ENCODE measurements at regions not wholly inside any gene's neighbourhood (a gene's known extent, or its start where the extent isn't known, plus 50 kb on each side); places are given as distances from the start of the nearest gene placed in this dataset.

DNA sequence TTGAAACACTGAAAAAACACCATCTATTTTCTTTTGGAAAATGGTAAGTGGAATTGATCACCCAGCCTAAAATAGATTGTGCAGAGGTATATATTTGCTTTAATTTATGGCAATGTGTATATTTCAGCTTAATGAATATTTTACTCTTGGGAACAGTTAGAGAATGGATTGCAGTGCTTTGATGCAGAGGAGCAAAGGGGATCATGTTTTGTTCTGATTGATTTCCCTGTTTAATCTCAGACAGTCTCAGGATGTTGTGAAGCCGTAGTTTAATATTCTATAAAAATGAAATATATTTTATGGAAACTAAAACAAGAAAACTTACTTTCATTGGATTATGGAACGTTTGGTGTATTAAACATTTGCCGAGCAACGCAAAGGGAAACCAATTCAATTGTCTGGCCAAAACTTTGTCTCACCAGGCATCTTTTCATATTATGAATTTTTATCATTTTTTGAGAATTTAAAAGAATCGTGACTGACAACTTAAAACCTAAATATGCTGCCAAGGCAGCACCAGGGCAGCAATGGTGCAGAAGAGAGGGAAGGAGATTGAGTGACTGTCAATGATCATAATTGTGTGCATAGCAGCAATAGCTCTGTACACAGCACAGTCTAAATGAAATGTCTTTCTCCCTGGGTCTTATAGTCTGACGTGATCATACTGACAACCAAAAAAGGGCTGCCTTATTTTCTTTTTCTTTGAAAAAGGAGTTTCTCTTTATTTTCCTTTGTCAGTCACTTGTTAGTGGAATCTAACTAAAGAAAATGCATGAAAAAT, 105.5 kb upstream of the EPHA7 start:
- no peak overlapping the region for H3K4me3 ChIP-seq (ENCODE audit: low read depth, low read length)
- H3K27ac ChIP-seq = no peak overlapping the region
- H3K27me3 ChIP-seq (ENCODE audit: control insufficient read depth, insufficient read depth, low read length) = no peaks in the 10 kb centered on the region
- H3K36me3 ChIP-seq (ENCODE audit: control insufficient read depth, insufficient read depth, low read length) = no peaks in the 10 kb centered on the region
- H3K4me2 ChIP-seq (ENCODE audit: low read length) = no peak overlapping the region
- no peak overlapping the region for H3K9ac ChIP-seq
- TF ChIP-seq, protein P1, sequence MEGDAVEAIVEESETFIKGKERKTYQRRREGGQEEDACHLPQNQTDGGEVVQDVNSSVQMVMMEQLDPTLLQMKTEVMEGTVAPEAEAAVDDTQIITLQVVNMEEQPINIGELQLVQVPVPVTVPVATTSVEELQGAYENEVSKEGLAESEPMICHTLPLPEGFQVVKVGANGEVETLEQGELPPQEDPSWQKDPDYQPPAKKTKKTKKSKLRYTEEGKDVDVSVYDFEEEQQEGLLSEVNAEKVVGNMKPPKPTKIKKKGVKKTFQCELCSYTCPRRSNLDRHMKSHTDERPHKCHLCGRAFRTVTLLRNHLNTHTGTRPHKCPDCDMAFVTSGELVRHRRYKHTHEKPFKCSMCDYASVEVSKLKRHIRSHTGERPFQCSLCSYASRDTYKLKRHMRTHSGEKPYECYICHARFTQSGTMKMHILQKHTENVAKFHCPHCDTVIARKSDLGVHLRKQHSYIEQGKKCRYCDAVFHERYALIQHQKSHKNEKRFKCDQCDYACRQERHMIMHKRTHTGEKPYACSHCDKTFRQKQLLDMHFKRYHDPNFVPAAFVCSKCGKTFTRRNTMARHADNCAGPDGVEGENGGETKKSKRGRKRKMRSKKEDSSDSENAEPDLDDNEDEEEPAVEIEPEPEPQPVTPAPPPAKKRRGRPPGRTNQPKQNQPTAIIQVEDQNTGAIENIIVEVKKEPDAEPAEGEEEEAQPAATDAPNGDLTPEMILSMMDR (IDR thresholded peaks at IDR 0.05) = no peak
- peaks cover 4% of the 10 kb centered on the region for H3K4me1 ChIP-seq
- H3K79me2 ChIP-seq = no peaks in the 10 kb centered on the region
- H2AFZ ChIP-seq = no peak overlapping the region
- no peaks in the 10 kb centered on the region for H3K9me3 ChIP-seq (ENCODE audit: control insufficient read depth, low read length)

- TF ChIP-seq, protein P1 (IDR thresholded peaks at IDR 0.05) = no peak
- no peaks in the 10 kb centered on the region for H3K79me2 ChIP-seq
- no peak overlapping the region for H2AFZ ChIP-seq
- H3K4me3 ChIP-seq (ENCODE audit: low read depth, low read length) = no peak overlapping the region
- H3K4me1 ChIP-seq = no peaks in the 10 kb centered on the region
- H3K27ac ChIP-seq = no peak overlapping the region
- no peaks in the 10 kb centered on the region for H3K36me3 ChIP-seq (ENCODE audit: control insufficient read depth, insufficient read depth, low read length)
- H3K9ac ChIP-seq = no peak overlapping the region
- no peaks in the 10 kb centered on the region for H3K9me3 ChIP-seq (ENCODE audit: control insufficient read depth, low read length)
- no peaks in the 10 kb centered on the region for H3K27me3 ChIP-seq (ENCODE audit: control insufficient read depth, insufficient read depth, low read length)
- no peak overlapping the region for H3K4me2 ChIP-seq (ENCODE audit: low read length)
Observed at GRCh38 chr6:93523365-93523764, 104.0 kb upstream of the EPHA7 start.

- H3K4me1 ChIP-seq = peaks cover 4% of the 10 kb centered on the region
- H3K9ac ChIP-seq = no peak overlapping the region
- H3K36me3 ChIP-seq (ENCODE audit: control insufficient read depth, insufficient read depth, low read length) = no peaks in the 10 kb centered on the region
- TF ChIP-seq, protein P1 (IDR thresholded peaks at IDR 0.05) = no peak
- no peak overlapping the region for H3K4me2 ChIP-seq (ENCODE audit: low read length)
- H3K27ac ChIP-seq = peak overlapping the region; percentile 27
- H3K9me3 ChIP-seq (ENCODE audit: control insufficient read depth, low read length) = no peaks in the 10 kb centered on the region
- H3K4me3 ChIP-seq (ENCODE audit: low read depth, low read length) = no peak overlapping the region
- H3K27me3 ChIP-seq (ENCODE audit: control insufficient read depth, insufficient read depth, low read length) = no peaks in the 10 kb centered on the region
- peak overlapping the region; percentile 72 for H2AFZ ChIP-seq
- H3K79me2 ChIP-seq = no peaks in the 10 kb centered on the region
Observed at GRCh38 chr6:93516441-93516840, 97.1 kb upstream of the EPHA7 start.

- H3K27me3 ChIP-seq (ENCODE audit: control insufficient read depth, insufficient read depth, low read length) = no peaks in the 10 kb centered on the region
- no peak overlapping the region for H3K4me2 ChIP-seq (ENCODE audit: low read length)
- no peak overlapping the region for H3K4me3 ChIP-seq (ENCODE audit: low read depth, low read length)
- no peaks in the 10 kb centered on the region for H3K79me2 ChIP-seq
- no peaks in the 10 kb centered on the region for H3K9me3 ChIP-seq (ENCODE audit: control insufficient read depth, low read length)
- H3K4me1 ChIP-seq = peaks cover 4% of the 10 kb centered on the region
- peak overlapping the region; percentile 72 for H2AFZ ChIP-seq
- H3K36me3 ChIP-seq (ENCODE audit: control insufficient read depth, insufficient read depth, low read length) = no peaks in the 10 kb centered on the region
- peak overlapping the region; percentile 27 for H3K27ac ChIP-seq
- no peak overlapping the region for H3K9ac ChIP-seq
- TF ChIP-seq, protein P1 (IDR thresholded peaks at IDR 0.05) = no peak
Observed at GRCh38 chr6:93515736-93516135, 96.4 kb upstream of the EPHA7 start.

DNA sequence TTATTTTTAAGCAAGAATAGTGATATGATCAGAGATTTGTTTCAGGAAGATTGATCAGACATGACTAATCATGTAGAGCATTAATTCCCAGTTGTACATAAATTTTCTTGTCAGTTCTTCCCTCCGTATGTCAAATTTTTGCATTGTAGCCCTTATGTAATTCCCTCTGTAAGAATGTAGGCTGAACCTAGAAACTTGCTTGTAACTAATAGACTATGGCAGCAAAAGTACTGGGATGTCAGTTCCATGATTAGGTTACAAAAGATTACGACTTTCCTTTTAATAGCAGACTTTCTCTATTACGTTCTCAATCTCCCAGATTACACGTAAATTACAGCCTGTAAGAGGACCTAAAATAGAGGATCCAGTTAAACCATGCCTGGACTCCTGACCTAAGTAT, 79.4 kb upstream of the EPHA7 start:
- H3K4me1 ChIP-seq = no peaks in the 10 kb centered on the region
- H3K27me3 ChIP-seq (ENCODE audit: control insufficient read depth, insufficient read depth, low read length) = no peaks in the 10 kb centered on the region
- no peak overlapping the region for H3K4me2 ChIP-seq (ENCODE audit: low read length)
- H3K4me3 ChIP-seq (ENCODE audit: low read depth, low read length) = no peak overlapping the region
- no peak overlapping the region for H3K9ac ChIP-seq
- no peaks in the 10 kb centered on the region for H3K36me3 ChIP-seq (ENCODE audit: control insufficient read depth, insufficient read depth, low read length)
- TF ChIP-seq, protein P1 (IDR thresholded peaks at IDR 0.05) = no peak
- no peaks in the 10 kb centered on the region for H3K9me3 ChIP-seq (ENCODE audit: control insufficient read depth, low read length)
- H2AFZ ChIP-seq = no peak overlapping the region
- H3K79me2 ChIP-seq = no peaks in the 10 kb centered on the region
- no peak overlapping the region for H3K27ac ChIP-seq
